Parathyroid adenoma (tissue), 2 donors: ENCODE measurements at regions not wholly inside any gene's neighbourhood (a gene's known extent, or its start where the extent isn't known, plus 50 kb on each side); places are given as distances from the start of the nearest gene placed in this dataset.

Experiments used
- H2AFZ ChIP-seq: fragments of 300-600 bp; sonication (generic); one replicate; pipeline ENCODE4 v1.7.0; 2017; ENCODE audit warnings: antibody characterized with exemption, mild to moderate bottlenecking
- H3K27ac ChIP-seq: fragments of 300-600 bp; sonication (generic); one replicate; pipeline ENCODE4 v1.7.0; 2017
- H3K27me3 ChIP-seq: fragments of 300-600 bp; sonication (generic); one replicate; pipeline ENCODE4 v1.7.0; 2017; ENCODE audit warnings: low read length; ENCODE audit not compliant: control insufficient read depth, insufficient read depth
- H3K36me3 ChIP-seq: fragments of 300-600 bp; sonication (generic); one replicate; pipeline ENCODE4 v1.7.0; 2017; ENCODE audit warnings: low read length; ENCODE audit not compliant: control insufficient read depth, insufficient read depth
- H3K4me1 ChIP-seq: fragments of 300-600 bp; sonication (generic); one replicate; pipeline ENCODE4 v1.7.0; 2017; ENCODE audit warnings: control low read depth
- H3K4me2 ChIP-seq: fragments of 300-600 bp; sonication (generic); one replicate; pipeline ENCODE4 v1.7.0; 2017; ENCODE audit warnings: low read length
- H3K4me3 ChIP-seq: fragments of 300-600 bp; sonication (generic); one replicate; pipeline ENCODE4 v1.7.0; 2017; ENCODE audit warnings: low read depth, low read length
- H3K79me2 ChIP-seq: fragments of 300-600 bp; sonication (generic); one replicate; pipeline ENCODE4 v1.7.0; 2017; ENCODE audit warnings: control low read depth
- H3K9ac ChIP-seq: fragments of 300-600 bp; sonication (generic); one replicate; pipeline ENCODE4 v1.7.0; 2017; ENCODE audit warnings: mild to moderate bottlenecking
- H3K9me3 ChIP-seq: fragments of 300-600 bp; sonication (generic); one replicate; pipeline ENCODE4 v1.7.0; 2017; ENCODE audit warnings: low read length; ENCODE audit not compliant: control insufficient read depth
- TF ChIP-seq, protein P1 (sequence below): fragments of 300-600 bp; sonication (generic); IDR thresholded peaks from one replicate; pipeline ENCODE4 v1.7.0; 2017; ENCODE audit warnings: antibody characterized with exemption, mild to moderate bottlenecking
- donor health status: primary hyperparathyroidism.

DNA sequence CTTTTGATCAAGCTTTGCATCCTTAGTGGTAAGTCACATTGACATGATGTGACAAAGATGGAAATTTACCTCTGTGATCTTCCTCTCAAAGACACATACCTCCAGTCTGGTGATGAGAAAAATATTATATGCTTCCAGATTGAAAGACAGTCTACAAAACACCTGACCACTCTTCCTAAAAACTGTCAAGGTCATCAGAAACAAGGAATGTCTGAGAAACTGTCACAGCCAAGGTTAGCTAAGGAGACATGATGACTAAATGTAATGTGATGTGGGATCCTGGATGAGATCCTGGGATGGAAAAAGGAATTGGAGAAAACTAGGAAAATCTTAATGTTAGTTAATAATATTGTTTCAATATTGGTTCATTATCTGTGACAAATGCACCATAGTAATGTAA lies 226.6 kb upstream of the ST6GAL2 start:
- H3K4me2 ChIP-seq: no peak overlapping the region
- H2AFZ ChIP-seq: no peak overlapping the region
- no peaks in the 10 kb centered on the region for H3K36me3 ChIP-seq
- no peaks in the 10 kb centered on the region for H3K27me3 ChIP-seq
- no peak overlapping the region for H3K4me3 ChIP-seq
- no peaks in the 10 kb centered on the region for H3K4me1 ChIP-seq
- TF ChIP-seq, protein P1, sequence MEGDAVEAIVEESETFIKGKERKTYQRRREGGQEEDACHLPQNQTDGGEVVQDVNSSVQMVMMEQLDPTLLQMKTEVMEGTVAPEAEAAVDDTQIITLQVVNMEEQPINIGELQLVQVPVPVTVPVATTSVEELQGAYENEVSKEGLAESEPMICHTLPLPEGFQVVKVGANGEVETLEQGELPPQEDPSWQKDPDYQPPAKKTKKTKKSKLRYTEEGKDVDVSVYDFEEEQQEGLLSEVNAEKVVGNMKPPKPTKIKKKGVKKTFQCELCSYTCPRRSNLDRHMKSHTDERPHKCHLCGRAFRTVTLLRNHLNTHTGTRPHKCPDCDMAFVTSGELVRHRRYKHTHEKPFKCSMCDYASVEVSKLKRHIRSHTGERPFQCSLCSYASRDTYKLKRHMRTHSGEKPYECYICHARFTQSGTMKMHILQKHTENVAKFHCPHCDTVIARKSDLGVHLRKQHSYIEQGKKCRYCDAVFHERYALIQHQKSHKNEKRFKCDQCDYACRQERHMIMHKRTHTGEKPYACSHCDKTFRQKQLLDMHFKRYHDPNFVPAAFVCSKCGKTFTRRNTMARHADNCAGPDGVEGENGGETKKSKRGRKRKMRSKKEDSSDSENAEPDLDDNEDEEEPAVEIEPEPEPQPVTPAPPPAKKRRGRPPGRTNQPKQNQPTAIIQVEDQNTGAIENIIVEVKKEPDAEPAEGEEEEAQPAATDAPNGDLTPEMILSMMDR: no peak
- H3K9ac ChIP-seq: no peak overlapping the region
- H3K79me2 ChIP-seq: no peaks in the 10 kb centered on the region
- H3K27ac ChIP-seq: no peak overlapping the region
- H3K9me3 ChIP-seq: no peaks in the 10 kb centered on the region

DNA sequence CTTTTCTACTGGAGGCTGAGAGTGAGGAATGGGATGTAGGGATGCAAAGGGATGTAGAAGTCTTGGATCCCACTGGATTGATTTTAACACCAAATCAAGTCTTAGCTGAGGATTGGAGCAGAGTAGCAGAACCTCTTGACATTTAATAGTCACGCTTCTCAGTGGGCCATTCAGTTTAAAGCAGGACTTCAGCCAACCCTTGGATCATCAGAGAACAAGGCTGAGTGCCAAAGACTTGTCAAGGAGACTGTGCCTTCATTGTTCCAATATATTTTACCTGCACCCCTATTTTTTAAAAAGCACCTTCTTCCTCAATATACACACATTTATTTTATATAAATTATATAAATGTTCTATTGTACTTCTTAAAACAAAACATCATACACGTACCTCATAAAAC lies 242.4 kb upstream of the ST6GAL2 start:
- H3K9ac ChIP-seq: no peak overlapping the region
- no peak overlapping the region for H3K4me2 ChIP-seq
- H3K36me3 ChIP-seq: no peaks in the 10 kb centered on the region
- H3K27ac ChIP-seq: no peak overlapping the region
- H3K27me3 ChIP-seq: no peaks in the 10 kb centered on the region
- TF ChIP-seq, protein P1: no peak
- H3K4me3 ChIP-seq: no peak overlapping the region
- H3K9me3 ChIP-seq: no peaks in the 10 kb centered on the region
- no peaks in the 10 kb centered on the region for H3K4me1 ChIP-seq
- H3K79me2 ChIP-seq: no peaks in the 10 kb centered on the region
- no peak overlapping the region for H2AFZ ChIP-seq

DNA sequence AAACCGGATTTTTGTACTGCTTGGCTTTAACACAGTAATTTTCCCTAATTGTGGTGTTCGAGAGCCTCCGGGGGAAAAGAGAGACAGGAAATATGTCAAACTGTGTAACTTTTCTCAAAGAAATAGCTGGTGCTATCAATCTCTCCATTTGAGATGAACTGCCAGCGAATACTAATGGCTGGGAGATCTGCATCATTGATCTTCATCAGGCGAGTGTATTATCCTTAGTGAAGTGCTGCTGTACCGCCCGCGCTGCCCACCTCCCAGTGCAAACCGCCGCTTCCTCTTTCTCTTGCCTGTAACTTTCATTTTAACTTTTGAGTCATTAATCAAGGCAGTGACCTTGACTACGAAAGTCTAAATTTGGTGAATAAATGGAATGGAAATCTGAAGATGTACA lies 246.1 kb upstream of the ST6GAL2 start:
- Histone ChIP-seq H3K9me3 (no peaks in the 10 kb centered on the region), H2AFZ (no peak overlapping the region), H3K79me2 (no peaks in the 10 kb centered on the region), H3K36me3 (no peaks in the 10 kb centered on the region), H3K4me2 (no peak overlapping the region), H3K27ac (no peak overlapping the region), H3K4me1 (no peaks in the 10 kb centered on the region), H3K9ac (no peak overlapping the region), H3K4me3 (no peak overlapping the region), H3K27me3 (no peaks in the 10 kb centered on the region)
- TF ChIP-seq, protein P1: no peak

DNA sequence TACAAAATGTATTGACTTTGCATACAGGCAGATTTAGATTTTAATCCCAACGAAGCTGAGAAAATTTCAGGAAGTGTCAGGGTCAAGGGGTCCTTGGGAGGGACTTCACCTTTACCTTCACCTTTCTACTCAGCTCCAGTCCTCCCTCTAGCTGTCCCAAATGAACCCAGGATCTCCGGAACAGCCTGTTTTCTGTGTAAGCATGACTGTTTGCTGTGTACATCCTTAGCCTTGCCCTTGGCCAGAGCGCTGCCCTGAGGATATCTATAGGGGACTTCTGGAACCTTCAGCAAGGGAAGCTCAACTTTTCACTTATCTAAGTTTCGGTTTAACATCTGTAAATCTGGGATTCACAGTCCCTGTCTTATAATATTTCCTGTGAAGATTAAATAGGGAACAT lies 246.8 kb upstream of the ST6GAL2 start:
- H3K4me3 ChIP-seq: no peak overlapping the region
- no peaks in the 10 kb centered on the region for H3K9me3 ChIP-seq
- no peak overlapping the region for H3K27ac ChIP-seq
- no peak overlapping the region for H3K4me2 ChIP-seq
- no peaks in the 10 kb centered on the region for H3K36me3 ChIP-seq
- TF ChIP-seq, protein P1: no peak
- no peak overlapping the region for H3K9ac ChIP-seq
- no peak overlapping the region for H2AFZ ChIP-seq
- H3K79me2 ChIP-seq: no peaks in the 10 kb centered on the region
- no peaks in the 10 kb centered on the region for H3K4me1 ChIP-seq
- H3K27me3 ChIP-seq: no peaks in the 10 kb centered on the region

DNA sequence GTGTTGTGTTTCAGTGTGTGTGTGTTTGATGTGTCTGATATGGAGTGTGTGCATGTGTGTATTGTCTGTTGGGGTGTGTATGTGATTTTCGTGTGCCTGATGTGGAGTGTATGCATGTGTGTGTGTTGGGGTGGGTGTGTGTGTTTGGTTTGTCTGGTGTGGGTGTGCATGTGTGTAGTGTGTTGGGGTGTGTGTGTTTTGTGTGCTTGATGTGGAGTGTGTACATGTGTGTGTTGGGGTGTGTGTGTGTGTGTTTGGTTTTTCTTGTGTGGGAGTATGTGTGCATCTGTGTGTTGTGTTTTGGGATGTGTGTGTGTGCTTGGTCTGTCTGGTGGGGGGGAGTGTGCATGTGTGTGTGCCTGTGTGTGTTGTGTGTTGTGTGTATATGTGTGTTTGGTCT lies 247.4 kb upstream of the ST6GAL2 start:
- Histone ChIP-seq H3K4me1 (no peaks in the 10 kb centered on the region), H3K9me3 (no peaks in the 10 kb centered on the region), H3K27ac (no peak overlapping the region), H3K9ac (no peak overlapping the region), H3K4me2 (no peak overlapping the region), H3K4me3 (no peak overlapping the region), H3K79me2 (no peaks in the 10 kb centered on the region), H2AFZ (no peak overlapping the region), H3K36me3 (no peaks in the 10 kb centered on the region), H3K27me3 (no peaks in the 10 kb centered on the region)
- TF ChIP-seq, protein P1: no peak
